SJSA1 (cell line): ENCODE measurements at regions not wholly inside any gene's neighbourhood (a gene's known extent, or its start where the extent isn't known, plus 50 kb on each side); places are given as distances from the start of the nearest gene placed in this dataset.

Source experiments
- DNase-seq, 2 experiments: peaks; one replicate each; pipeline ENCODE4 v3.0.0-alpha.2; 2015 to 2020; ENCODE audit warnings: low spot score in 2 of 2, low read depth in 1 of 2
- H3K27ac ChIP-seq: fragments of 250-450 bp; sonication (Bioruptor Pico); 2 replicates; pipeline ENCODE4 v1.5.1; 2020; ENCODE audit warnings: mild to moderate bottlenecking, moderate library complexity
- H3K27me3 ChIP-seq: fragments of 250-450 bp; sonication (Bioruptor Pico); replicated peaks from 2 replicates; pipeline ENCODE4 v1.5.1; 2020; ENCODE audit warnings: mild to moderate bottlenecking, moderate library complexity
- H3K36me3 ChIP-seq: fragments of 250-450 bp; sonication (Bioruptor Pico); 2 replicates; pipeline ENCODE4 v1.5.1; 2020; ENCODE audit warnings: mild to moderate bottlenecking
- H3K4me1 ChIP-seq: fragments of 250-450 bp; sonication (Bioruptor Pico); replicated peaks from 2 replicates; pipeline ENCODE4 v1.6.1; 2021; ENCODE audit warnings: mild to moderate bottlenecking
- H3K4me3 ChIP-seq: fragments of 250-450 bp; sonication (Bioruptor Pico); 2 replicates; pipeline ENCODE4 v1.5.1; 2020; ENCODE audit warnings: mild to moderate bottlenecking
- H3K9me3 ChIP-seq: fragments of 250-450 bp; sonication (Bioruptor Pico); replicated peaks from 2 replicates; pipeline ENCODE4 v1.5.1; 2020; ENCODE audit warnings: mild to moderate bottlenecking

GRCh38 chr1:95339377-95339776 lies 105.4 kb downstream of the RWDD3 start:
- no peak for DNase-seq
- H3K27me3 ChIP-seq: no peaks in the 10 kb centered on the region
- H3K27ac ChIP-seq: no peak overlapping the region
- no peak overlapping the region for H3K4me3 ChIP-seq
- H3K36me3 ChIP-seq: no peaks in the 10 kb centered on the region
- no peaks in the 10 kb centered on the region for H3K9me3 ChIP-seq
- H3K4me1 ChIP-seq: no peaks in the 10 kb centered on the region

- Histone ChIP-seq H3K9me3 (no peaks in the 10 kb centered on the region), H3K27me3 (no peaks in the 10 kb centered on the region), H3K36me3 (no peaks in the 10 kb centered on the region), H3K27ac (no peak overlapping the region), H3K4me3 (no peak overlapping the region), H3K4me1 (no peaks in the 10 kb centered on the region)
- DNase-seq: no peak
Measured at GRCh38 chr1:95340061-95340460, 106.1 kb downstream of the RWDD3 start.

GRCh38 chr1:95352767-95353166 lies 118.8 kb downstream of the RWDD3 start:
- peak in 1 of 2 experiments; percentile 30 for DNase-seq
- peaks cover 13% of the 10 kb centered on the region for H3K4me1 ChIP-seq
- no peaks in the 10 kb centered on the region for H3K36me3 ChIP-seq
- H3K9me3 ChIP-seq: no peaks in the 10 kb centered on the region
- no peak overlapping the region for H3K4me3 ChIP-seq
- no peak overlapping the region for H3K27ac ChIP-seq
- no peaks in the 10 kb centered on the region for H3K27me3 ChIP-seq

GRCh38 chr1:95353194-95353593 lies 119.2 kb downstream of the RWDD3 start:
- Histone ChIP-seq H3K27me3 (no peaks in the 10 kb centered on the region), H3K4me1 (peaks cover 13% of the 10 kb centered on the region), H3K4me3 (no peak overlapping the region), H3K36me3 (no peaks in the 10 kb centered on the region), H3K27ac (no peak overlapping the region), H3K9me3 (no peaks in the 10 kb centered on the region)
- no peak for DNase-seq

GRCh38 chr1:95364546-95364945 lies 130.5 kb downstream of the RWDD3 start:
- H3K9me3 ChIP-seq: no peaks in the 10 kb centered on the region
- no peak overlapping the region for H3K27ac ChIP-seq
- no peaks in the 10 kb centered on the region for H3K36me3 ChIP-seq
- H3K27me3 ChIP-seq: no peaks in the 10 kb centered on the region
- DNase-seq: no peak
- H3K4me3 ChIP-seq: no peak overlapping the region
- H3K4me1 ChIP-seq: no peaks in the 10 kb centered on the region

GRCh38 chr1:95366498-95366897 lies 132.5 kb downstream of the RWDD3 start:
- no peaks in the 10 kb centered on the region for H3K27me3 ChIP-seq
- no peaks in the 10 kb centered on the region for H3K36me3 ChIP-seq
- no peak for DNase-seq
- H3K4me3 ChIP-seq: no peak overlapping the region
- peaks cover 16% of the 10 kb centered on the region for H3K4me1 ChIP-seq
- no peak overlapping the region for H3K27ac ChIP-seq
- H3K9me3 ChIP-seq: no peaks in the 10 kb centered on the region

- peaks cover 33% of the 10 kb centered on the region for H3K4me1 ChIP-seq
Measured at GRCh38 chr1:95368178-95368577, 134.2 kb downstream of the RWDD3 start.

GRCh38 chr1:95369985-95370690 lies 136.1 kb downstream of the RWDD3 start:
- H3K27ac ChIP-seq: peak overlapping the region; percentile 44
- H3K4me1 ChIP-seq: peaks cover 52% of the 10 kb centered on the region
- no peak overlapping the region for H3K4me3 ChIP-seq
- no peak for DNase-seq
- H3K27me3 ChIP-seq: no peaks in the 10 kb centered on the region
- H3K9me3 ChIP-seq: 0 out of 2 replicates have a peak, but pooled peaks cover 2% of the 10 kb centered on the region
- no peaks in the 10 kb centered on the region for H3K36me3 ChIP-seq

More at GRCh38 chr1:95368178-95368577, 134.2 kb downstream of the RWDD3 start:
- Histone ChIP-seq H3K9me3 (no peaks in the 10 kb centered on the region), H3K27ac (no peak overlapping the region), H3K27me3 (no peaks in the 10 kb centered on the region), H3K4me3 (no peak overlapping the region), H3K36me3 (no peaks in the 10 kb centered on the region)
- DNase-seq: no peak

GRCh38 chr1:95370691-95371562 lies 136.9 kb downstream of the RWDD3 start:
- DNase-seq: peak; percentile 50 to 76
- Histone ChIP-seq H3K36me3 (no peaks in the 10 kb centered on the region), H3K4me1 (peaks cover 53% of the 10 kb centered on the region), H3K27ac (peak overlapping the region; percentile 66), H3K27me3 (no peaks in the 10 kb centered on the region), H3K9me3 (0 out of 2 replicates have a peak, but pooled peaks cover 2% of the 10 kb centered on the region), H3K4me3 (no peak overlapping the region)

GRCh38 chr1:95371666-95372282 lies 137.8 kb downstream of the RWDD3 start:
- H3K4me3 ChIP-seq: no peak overlapping the region

GRCh38 chr1:95375174-95375573 lies 141.2 kb downstream of the RWDD3 start:
- Histone ChIP-seq H3K4me1 (peaks cover 57% of the 10 kb centered on the region), H3K4me3 (no peak overlapping the region), H3K9me3 (0 out of 2 replicates have a peak, but pooled peaks cover 2% of the 10 kb centered on the region), H3K36me3 (no peaks in the 10 kb centered on the region), H3K27me3 (no peaks in the 10 kb centered on the region), H3K27ac (no peak overlapping the region)
- DNase-seq: no peak

More at GRCh38 chr1:95371666-95372282, 137.8 kb downstream of the RWDD3 start:
- Histone ChIP-seq H3K27ac (peak overlapping the region; percentile 66; the same call in 1 of the 2 replicates), H3K4me1 (peaks cover 53% of the 10 kb centered on the region), H3K27me3 (no peaks in the 10 kb centered on the region), H3K9me3 (0 out of 2 replicates have a peak, but pooled peaks cover 2% of the 10 kb centered on the region), H3K36me3 (no peaks in the 10 kb centered on the region)
- DNase-seq: no peak

GRCh38 chr1:95380909-95381308 lies 146.9 kb downstream of the RWDD3 start:
- Histone ChIP-seq H3K4me1 (peaks cover 9% of the 10 kb centered on the region), H3K27ac (no peak overlapping the region), H3K4me3 (no peak overlapping the region), H3K9me3 (no peaks in the 10 kb centered on the region), H3K36me3 (no peaks in the 10 kb centered on the region), H3K27me3 (no peaks in the 10 kb centered on the region)
- no peak for DNase-seq

GRCh38 chr1:95382000-95382786 lies 148.2 kb downstream of the RWDD3 start:
- no peak overlapping the region for H3K4me3 ChIP-seq
- no peaks in the 10 kb centered on the region for H3K27me3 ChIP-seq
- H3K36me3 ChIP-seq: no peaks in the 10 kb centered on the region
- peaks cover 7% of the 10 kb centered on the region for H3K4me1 ChIP-seq
- no peaks in the 10 kb centered on the region for H3K9me3 ChIP-seq
- no peak overlapping the region for H3K27ac ChIP-seq
- no peak for DNase-seq
